Large intestine (tissue), 3 donors: ENCODE measurements at regions not wholly inside any gene's neighbourhood (a gene's known extent, or its start where the extent isn't known, plus 50 kb on each side); places are given as distances from the start of the nearest gene placed in this dataset.

ENCODE experiments used
- DNase-seq, 2 donors: peaks; one replicate each; pipeline versions ENCODE4 v3.0.0 to v3.0.0-alpha.2; 2013
- H3K27ac ChIP-seq: one replicate; pipeline ENCODE4 v1.5.1; 2013; ENCODE audit warnings: low read length
- H3K27me3 ChIP-seq: 2 replicates; pipeline ENCODE4 v1.6.1; 2013; ENCODE audit warnings: low read length; ENCODE audit not compliant: control insufficient read depth, insufficient read depth
- H3K36me3 ChIP-seq: 2 replicates; pipeline ENCODE4 v1.6.1; 2013; ENCODE audit warnings: low read length; ENCODE audit not compliant: control insufficient read depth, insufficient read depth
- H3K4me1 ChIP-seq: one replicate; pipeline ENCODE4 v1.6.1; 2013; ENCODE audit warnings: low read length; ENCODE audit not compliant: control insufficient read depth, insufficient read depth
- H3K4me3 ChIP-seq: one replicate; pipeline ENCODE4 v1.5.1; 2013; ENCODE audit warnings: low read length
- H3K9me3 ChIP-seq: one replicate; pipeline ENCODE4 v1.6.1; 2013; ENCODE audit warnings: mild to moderate bottlenecking, low read depth, low read length, moderate library complexity; ENCODE audit not compliant: control insufficient read depth
- WGBS: methylation state at CpG from one replicate; pipeline ENCODE4 v1.1.5; 2013; ENCODE audit warnings: low lambda C conversion rate; ENCODE audit not compliant: insufficient coverage; 5-methylcytosine and 5-hydroxymethylcytosine counted together

- Histone ChIP-seq H3K36me3 (no peaks in the 10 kb centered on the region), H3K9me3 (no peaks in the 10 kb centered on the region), H3K27me3 (peaks cover 2% of the 10 kb centered on the region), H3K27ac (no peak overlapping the region), H3K4me3 (no peak overlapping the region), H3K4me1 (no peaks in the 10 kb centered on the region)
- 7% methylated on average over 3 of the region's 17 CpGs for WGBS
- no peak for DNase-seq
Measured at GRCh38 chr17:71287071-71287823, 833.6 kb upstream of the SOX9 start.

GRCh38 chr17:71292006-71292405 lies 828.8 kb upstream of the SOX9 start:
- Histone ChIP-seq H3K4me3 (no peak overlapping the region), H3K9me3 (no peaks in the 10 kb centered on the region), H3K27me3 (peaks cover 4% of the 10 kb centered on the region), H3K36me3 (no peaks in the 10 kb centered on the region), H3K4me1 (no peaks in the 10 kb centered on the region), H3K27ac (no peak overlapping the region)
- no peak for DNase-seq
- WGBS, result 60% methylated on average over 1 of the region's 1 CpG

GRCh38 chr17:71296005-71296404 lies 824.8 kb upstream of the SOX9 start:
- DNase-seq, result no peak
- no peaks in the 10 kb centered on the region for H3K36me3 ChIP-seq
- no peaks in the 10 kb centered on the region for H3K9me3 ChIP-seq
- H3K27me3 ChIP-seq, result peaks cover 4% of the 10 kb centered on the region
- H3K27ac ChIP-seq, result no peak overlapping the region
- no peak overlapping the region for H3K4me3 ChIP-seq
- no peaks in the 10 kb centered on the region for H3K4me1 ChIP-seq
- WGBS, result no CpG with 5 or more reads among the region's 1 CpG

- H3K4me3 ChIP-seq, result no peak overlapping the region
Measured at GRCh38 chr17:71301063-71301462, 819.8 kb upstream of the SOX9 start.

GRCh38 chr17:71302721-71303549 lies 817.9 kb upstream of the SOX9 start:
- Histone ChIP-seq H3K4me1 (no peaks in the 10 kb centered on the region), H3K27ac (no peak overlapping the region), H3K36me3 (no peaks in the 10 kb centered on the region), H3K4me3 (no peak overlapping the region), H3K27me3 (no peaks in the 10 kb centered on the region), H3K9me3 (no peaks in the 10 kb centered on the region)
- WGBS, result no CpG with 5 or more reads among the region's 9 CpGs
- no peak for DNase-seq

More at GRCh38 chr17:71301063-71301462, 819.8 kb upstream of the SOX9 start:
- Histone ChIP-seq H3K27ac (no peak overlapping the region), H3K27me3 (no peaks in the 10 kb centered on the region), H3K9me3 (no peaks in the 10 kb centered on the region), H3K4me1 (no peaks in the 10 kb centered on the region), H3K36me3 (no peaks in the 10 kb centered on the region)
- no peak for DNase-seq

- DNase-seq, result no peak
- H3K9me3 ChIP-seq, result no peaks in the 10 kb centered on the region
- WGBS, result no CpG with 5 or more reads among the region's 5 CpGs
Measured at GRCh38 chr17:71304498-71305158, 816.2 kb upstream of the SOX9 start.

GRCh38 chr17:71313866-71314265 lies 807.0 kb upstream of the SOX9 start:
- Histone ChIP-seq H3K27ac (no peak overlapping the region), H3K9me3 (no peaks in the 10 kb centered on the region), H3K4me3 (no peak overlapping the region), H3K27me3 (no peaks in the 10 kb centered on the region), H3K4me1 (no peaks in the 10 kb centered on the region), H3K36me3 (no peaks in the 10 kb centered on the region)
- no CpG with 5 or more reads among the region's 3 CpGs for WGBS
- DNase-seq, result no peak

More at GRCh38 chr17:71304498-71305158, 816.2 kb upstream of the SOX9 start:
- Histone ChIP-seq H3K27me3 (no peaks in the 10 kb centered on the region), H3K4me1 (no peaks in the 10 kb centered on the region), H3K27ac (no peak overlapping the region), H3K4me3 (no peak overlapping the region), H3K36me3 (no peaks in the 10 kb centered on the region)

GRCh38 chr17:71315568-71315967 lies 805.3 kb upstream of the SOX9 start:
- WGBS, result no CpG with 5 or more reads among the region's 3 CpGs
- Histone ChIP-seq H3K4me1 (no peaks in the 10 kb centered on the region), H3K9me3 (no peaks in the 10 kb centered on the region), H3K4me3 (no peak overlapping the region), H3K27me3 (no peaks in the 10 kb centered on the region), H3K27ac (no peak overlapping the region), H3K36me3 (no peaks in the 10 kb centered on the region)
- no peak for DNase-seq

GRCh38 chr17:71316176-71316897 lies 804.5 kb upstream of the SOX9 start:
- H3K4me1 ChIP-seq, result no peaks in the 10 kb centered on the region
- no peaks in the 10 kb centered on the region for H3K27me3 ChIP-seq
- DNase-seq, result no peak
- no CpG with 5 or more reads among the region's 4 CpGs for WGBS
- no peak overlapping the region for H3K4me3 ChIP-seq
- no peaks in the 10 kb centered on the region for H3K9me3 ChIP-seq
- H3K27ac ChIP-seq, result no peak overlapping the region
- H3K36me3 ChIP-seq, result no peaks in the 10 kb centered on the region
